ENCODE measurements at regions not wholly inside any gene's neighbourhood (a gene's known extent, or its start where the extent isn't known, plus 50 kb on each side); places are given as distances from the start of the nearest gene placed in this dataset.

GRCh38 chr3:134087060-134087974 is 57.6 kb upstream of the SLCO2A1 start:
- ATAC-seq = no peak
- TF ChIP-seq ZNF70 (CRISPR knock-in tag; IDR thresholded peaks at IDR 0.05) = no peak
- TF ChIP-seq, protein P1, sequence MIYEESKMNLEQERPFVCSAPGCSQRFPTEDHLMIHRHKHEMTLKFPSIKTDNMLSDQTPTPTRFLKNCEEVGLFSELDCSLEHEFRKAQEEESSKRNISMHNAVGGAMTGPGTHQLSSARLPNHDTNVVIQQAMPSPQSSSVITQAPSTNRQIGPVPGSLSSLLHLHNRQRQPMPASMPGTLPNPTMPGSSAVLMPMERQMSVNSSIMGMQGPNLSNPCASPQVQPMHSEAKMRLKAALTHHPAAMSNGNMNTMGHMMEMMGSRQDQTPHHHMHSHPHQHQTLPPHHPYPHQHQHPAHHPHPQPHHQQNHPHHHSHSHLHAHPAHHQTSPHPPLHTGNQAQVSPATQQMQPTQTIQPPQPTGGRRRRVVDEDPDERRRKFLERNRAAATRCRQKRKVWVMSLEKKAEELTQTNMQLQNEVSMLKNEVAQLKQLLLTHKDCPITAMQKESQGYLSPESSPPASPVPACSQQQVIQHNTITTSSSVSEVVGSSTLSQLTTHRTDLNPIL (CRISPR knock-in tag; IDR thresholded peaks at IDR 0.05; ENCODE audit: low read depth) = no peak
- TF ChIP-seq ZNF565 (CRISPR knock-in tag; conservative IDR thresholded peaks at IDR 0.05; ENCODE audit: low read depth) = no peak
- no peak for TF ChIP-seq TCF4 (CRISPR knock-in tag; IDR thresholded peaks at IDR 0.05; ENCODE audit: borderline replicate concordance)
- TF ChIP-seq SNAI2 (CRISPR knock-in tag; IDR thresholded peaks at IDR 0.05) = no peak
- TF ChIP-seq BACH2 (CRISPR knock-in tag; IDR thresholded peaks at IDR 0.05; ENCODE audit: borderline replicate concordance) = no peak
- TF ChIP-seq TOX (CRISPR knock-in tag; IDR thresholded peaks at IDR 0.05; ENCODE audit: borderline replicate concordance) = no peak
- no peak for TF ChIP-seq RARB (CRISPR knock-in tag; IDR thresholded peaks at IDR 0.05)
- TF ChIP-seq, protein P2, sequence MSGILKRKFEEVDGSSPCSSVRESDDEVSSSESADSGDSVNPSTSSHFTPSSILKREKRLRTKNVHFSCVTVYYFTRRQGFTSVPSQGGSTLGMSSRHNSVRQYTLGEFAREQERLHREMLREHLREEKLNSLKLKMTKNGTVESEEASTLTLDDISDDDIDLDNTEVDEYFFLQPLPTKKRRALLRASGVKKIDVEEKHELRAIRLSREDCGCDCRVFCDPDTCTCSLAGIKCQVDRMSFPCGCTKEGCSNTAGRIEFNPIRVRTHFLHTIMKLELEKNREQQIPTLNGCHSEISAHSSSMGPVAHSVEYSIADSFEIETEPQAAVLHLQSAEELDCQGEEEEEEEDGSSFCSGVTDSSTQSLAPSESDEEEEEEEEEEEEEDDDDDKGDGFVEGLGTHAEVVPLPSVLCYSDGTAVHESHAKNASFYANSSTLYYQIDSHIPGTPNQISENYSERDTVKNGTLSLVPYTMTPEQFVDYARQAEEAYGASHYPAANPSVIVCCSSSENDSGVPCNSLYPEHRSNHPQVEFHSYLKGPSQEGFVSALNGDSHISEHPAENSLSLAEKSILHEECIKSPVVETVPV (CRISPR knock-in tag; IDR thresholded peaks at IDR 0.05) = no peak
- no peak for TF ChIP-seq PPARA (CRISPR knock-in tag; IDR thresholded peaks at IDR 0.05; ENCODE audit: borderline replicate concordance)
- TF ChIP-seq GLIS3 (CRISPR knock-in tag; IDR thresholded peaks at IDR 0.05) = no peak
- no peak for TF ChIP-seq ARNTL (CRISPR knock-in tag; IDR thresholded peaks at IDR 0.05; ENCODE audit: borderline replicate concordance, low read depth)
- TF ChIP-seq ZC3H10 (CRISPR knock-in tag; IDR thresholded peaks at IDR 0.05) = no peak

DNA sequence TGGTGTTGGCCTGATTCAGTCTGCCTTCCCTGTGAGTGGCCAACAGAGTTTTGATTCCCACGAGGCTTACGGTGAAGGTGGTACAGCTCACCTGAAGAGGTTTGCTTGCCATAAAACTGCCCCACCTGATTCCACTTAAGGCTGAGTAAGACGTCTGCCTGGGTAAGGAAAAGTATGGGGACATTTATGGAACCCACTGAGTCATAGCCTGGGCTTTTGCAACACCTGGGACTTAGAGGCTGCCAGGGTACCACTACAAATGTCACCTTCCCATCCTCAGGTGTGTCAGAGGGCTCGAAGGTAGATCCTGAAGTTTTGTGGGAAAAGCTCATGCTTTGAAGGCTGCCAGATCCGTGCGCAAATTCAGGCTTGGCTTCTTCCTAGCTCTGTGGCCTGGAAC is 56.9 kb upstream of the SLCO2A1 start:
- ATAC-seq = no peak
- no peak for TF ChIP-seq TCF4 (CRISPR knock-in tag; IDR thresholded peaks at IDR 0.05; ENCODE audit: borderline replicate concordance)
- TF ChIP-seq GLIS3 (CRISPR knock-in tag; IDR thresholded peaks at IDR 0.05) = no peak
- no peak for TF ChIP-seq RARB (CRISPR knock-in tag; IDR thresholded peaks at IDR 0.05)
- no peak for TF ChIP-seq ESRRG (CRISPR knock-in tag; IDR thresholded peaks at IDR 0.05)
- TF ChIP-seq SNAI2 (CRISPR knock-in tag; IDR thresholded peaks at IDR 0.05) = no peak

GRCh38 chr3:134085034-134085775 is 55.5 kb upstream of the SLCO2A1 start:
- ATAC-seq = no peak
- TF ChIP-seq, protein P1 (CRISPR knock-in tag; IDR thresholded peaks at IDR 0.05; ENCODE audit: low read depth) = no peak
- no peak for TF ChIP-seq ZC3H10 (CRISPR knock-in tag; IDR thresholded peaks at IDR 0.05)

- ATAC-seq = no peak
- no peak for TF ChIP-seq ZNF70 (CRISPR knock-in tag; IDR thresholded peaks at IDR 0.05)
- TF ChIP-seq PPARA (CRISPR knock-in tag; IDR thresholded peaks at IDR 0.05; ENCODE audit: borderline replicate concordance) = no peak
- no peak for TF ChIP-seq CSDC2 (CRISPR knock-in tag; IDR thresholded peaks at IDR 0.05)
- TF ChIP-seq OSR1 (CRISPR knock-in tag; IDR thresholded peaks at IDR 0.05) = no peak
- no peak for TF ChIP-seq TCF4 (CRISPR knock-in tag; IDR thresholded peaks at IDR 0.05; ENCODE audit: borderline replicate concordance)
- TF ChIP-seq ZFP30 (CRISPR knock-in tag; IDR thresholded peaks at IDR 0.05) = no peak
- TF ChIP-seq, protein P3, sequence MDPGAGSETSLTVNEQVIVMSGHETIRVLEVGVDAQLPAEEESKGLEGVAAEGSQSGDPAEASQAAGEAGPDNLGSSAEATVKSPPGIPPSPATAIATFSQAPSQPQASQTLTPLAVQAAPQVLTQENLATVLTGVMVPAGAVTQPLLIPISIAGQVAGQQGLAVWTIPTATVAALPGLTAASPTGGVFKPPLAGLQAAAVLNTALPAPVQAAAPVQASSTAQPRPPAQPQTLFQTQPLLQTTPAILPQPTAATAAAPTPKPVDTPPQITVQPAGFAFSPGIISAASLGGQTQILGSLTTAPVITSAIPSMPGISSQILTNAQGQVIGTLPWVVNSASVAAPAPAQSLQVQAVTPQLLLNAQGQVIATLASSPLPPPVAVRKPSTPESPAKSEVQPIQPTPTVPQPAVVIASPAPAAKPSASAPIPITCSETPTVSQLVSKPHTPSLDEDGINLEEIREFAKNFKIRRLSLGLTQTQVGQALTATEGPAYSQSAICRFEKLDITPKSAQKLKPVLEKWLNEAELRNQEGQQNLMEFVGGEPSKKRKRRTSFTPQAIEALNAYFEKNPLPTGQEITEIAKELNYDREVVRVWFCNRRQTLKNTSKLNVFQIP (CRISPR knock-in tag; IDR thresholded peaks at IDR 0.05; ENCODE audit: borderline replicate concordance, low read depth) = no peak
- TF ChIP-seq BACH2 (CRISPR knock-in tag; IDR thresholded peaks at IDR 0.05; ENCODE audit: borderline replicate concordance) = no peak
- TF ChIP-seq, protein P4, sequence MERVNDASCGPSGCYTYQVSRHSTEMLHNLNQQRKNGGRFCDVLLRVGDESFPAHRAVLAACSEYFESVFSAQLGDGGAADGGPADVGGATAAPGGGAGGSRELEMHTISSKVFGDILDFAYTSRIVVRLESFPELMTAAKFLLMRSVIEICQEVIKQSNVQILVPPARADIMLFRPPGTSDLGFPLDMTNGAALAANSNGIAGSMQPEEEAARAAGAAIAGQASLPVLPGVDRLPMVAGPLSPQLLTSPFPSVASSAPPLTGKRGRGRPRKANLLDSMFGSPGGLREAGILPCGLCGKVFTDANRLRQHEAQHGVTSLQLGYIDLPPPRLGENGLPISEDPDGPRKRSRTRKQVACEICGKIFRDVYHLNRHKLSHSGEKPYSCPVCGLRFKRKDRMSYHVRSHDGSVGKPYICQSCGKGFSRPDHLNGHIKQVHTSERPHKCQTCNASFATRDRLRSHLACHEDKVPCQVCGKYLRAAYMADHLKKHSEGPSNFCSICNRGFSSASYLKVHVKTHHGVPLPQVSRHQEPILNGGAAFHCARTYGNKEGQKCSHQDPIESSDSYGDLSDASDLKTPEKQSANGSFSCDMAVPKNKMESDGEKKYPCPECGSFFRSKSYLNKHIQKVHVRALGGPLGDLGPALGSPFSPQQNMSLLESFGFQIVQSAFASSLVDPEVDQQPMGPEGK (CRISPR knock-in tag; IDR thresholded peaks at IDR 0.05; ENCODE audit: borderline replicate concordance) = no peak
- TF ChIP-seq TSHZ2 (CRISPR knock-in tag; IDR thresholded peaks at IDR 0.05) = no peak
- TF ChIP-seq, protein P2 (CRISPR knock-in tag; IDR thresholded peaks at IDR 0.05) = no peak
Observed at GRCh38 chr3:134084242-134084950, 54.7 kb upstream of the SLCO2A1 start.

Data from SK-N-SH treated with all-trans-retinoic acid at 6 μM for 48 hours (cell line).